GM18502 (cell line): ENCODE measurements at regions not wholly inside any gene's neighbourhood (a gene's known extent, or its start where the extent isn't known, plus 50 kb on each side); places are given as distances from the start of the nearest gene placed in this dataset.

Source experiments
- ATAC-seq: cut with Tn5 transposase; IDR thresholded peaks from one replicate; pipeline ENCODE4 v1.9.1; 2021; ENCODE audit warnings: mild to moderate bottlenecking; ENCODE audit not compliant: unreplicated experiment, poor library complexity

DNA sequence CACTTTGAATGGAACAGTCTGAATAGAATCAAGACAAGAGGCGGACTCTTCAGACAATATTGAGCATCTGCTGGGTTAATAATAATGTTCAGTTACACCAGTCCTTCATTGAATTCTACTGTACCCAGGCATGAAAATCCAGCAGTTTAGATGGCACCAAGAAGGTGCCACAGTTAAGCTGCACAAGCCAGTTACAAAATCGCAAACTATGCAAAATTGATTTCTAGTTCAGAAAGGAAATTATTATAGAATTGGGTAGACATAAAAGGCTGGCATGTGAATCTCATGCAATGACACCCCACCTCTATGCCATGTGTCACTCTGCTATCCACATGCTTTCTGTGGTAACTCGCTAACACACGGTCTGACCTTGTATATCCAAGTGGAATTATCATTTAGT lies 105.8 kb upstream of the VCX3A start:
- no peak for ATAC-seq

DNA sequence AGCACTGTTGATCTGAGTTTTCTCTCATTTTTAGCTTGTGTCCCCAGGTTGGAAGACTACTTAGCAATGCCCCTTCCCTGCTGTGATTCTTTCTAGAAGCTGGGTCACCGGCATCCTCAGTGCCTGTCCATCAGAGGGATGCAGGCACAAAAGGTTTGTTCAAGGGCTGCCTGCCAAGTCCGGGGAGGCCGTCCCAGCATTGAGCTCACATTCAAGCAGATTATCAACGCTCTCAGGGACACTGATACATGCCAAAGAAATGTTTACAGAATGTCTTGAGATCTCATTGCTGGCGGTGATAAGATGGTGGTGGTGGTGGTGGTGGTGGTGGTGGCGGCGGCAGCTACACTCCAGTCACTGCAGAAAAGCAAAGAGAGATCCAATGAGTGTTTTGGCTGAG lies 79.6 kb upstream of the VCX3A start:
- ATAC-seq = no peak

DNA sequence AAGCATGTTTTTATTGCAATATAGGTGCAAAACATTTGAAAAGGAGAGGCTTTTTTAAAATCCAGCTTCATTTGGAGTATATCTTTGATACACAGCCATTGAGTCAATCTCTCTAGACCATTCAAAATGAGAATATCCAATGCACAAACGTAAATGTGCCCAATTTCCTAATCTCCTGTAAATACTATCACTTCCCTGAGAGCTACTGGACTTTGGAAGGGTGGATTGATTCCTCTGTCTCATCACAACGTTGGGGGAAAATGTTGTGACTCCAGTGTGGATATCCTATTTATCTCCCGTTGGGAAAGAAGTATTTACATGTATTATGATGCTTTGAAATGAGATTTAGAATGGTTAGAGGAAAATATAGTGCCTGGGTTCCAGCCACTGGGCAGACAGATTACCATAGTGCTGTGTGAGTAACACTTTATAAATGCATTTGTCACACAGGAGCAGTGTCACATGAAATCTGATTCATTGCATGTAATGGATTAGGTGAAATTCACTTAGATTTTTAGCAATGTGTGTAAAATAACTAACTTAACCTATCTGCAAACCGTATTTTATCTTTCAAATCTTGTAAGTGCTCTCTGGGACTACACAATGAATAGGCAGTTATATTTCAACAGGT lies 64.4 kb upstream of the VCX3A start:
- ATAC-seq = no peak
